Neutrophil (primary cell): ENCODE measurements at regions not wholly inside any gene's neighbourhood (a gene's known extent, or its start where the extent isn't known, plus 50 kb on each side); places are given as distances from the start of the nearest gene placed in this dataset.

Experiments used
- H3K27ac ChIP-seq: fragments of 200-600 bp; sonication (generic); 2 replicates; pipeline ENCODE4 v1.5.1; 2016; ENCODE audit warnings: mild to moderate bottlenecking, moderate library complexity
- H3K27me3 ChIP-seq: fragments of 200-600 bp; sonication (generic); 2 replicates; pipeline ENCODE4 v1.6.0; 2016; ENCODE audit warnings: mild to moderate bottlenecking
- H3K36me3 ChIP-seq: fragments of 200-600 bp; sonication (generic); 2 replicates; pipeline ENCODE4 v1.5.1; 2017
- H3K4me1 ChIP-seq, 2 experiments: fragments of 200-600 bp in 1 of 2; sonication (generic) in 1 of 2; 1 replicate in 1 of 2; 2 replicates in 1 of 2; pipeline versions ENCODE4 v1.5.1 to v1.6.1; 2013 to 2016; ENCODE audit warnings: low read depth in 1 of 2, low read length in 1 of 2, mild to moderate bottlenecking in 1 of 2, moderate library complexity in 1 of 2; ENCODE audit not compliant: control insufficient read depth in 1 of 2, insufficient read depth in 1 of 2
- H3K4me3 ChIP-seq, 2 experiments: fragments of 200-600 bp in 1 of 2; sonication (generic) in 1 of 2; 1 replicate in 1 of 2; 2 replicates in 1 of 2; pipeline ENCODE4 v1.5.1; 2013 to 2016; ENCODE audit warnings: low read depth in 1 of 2, low read length in 1 of 2, mild to moderate bottlenecking in 1 of 2, moderate library complexity in 1 of 2
- H3K9me3 ChIP-seq: fragments of 200-600 bp; sonication (generic); 2 replicates; pipeline ENCODE4 v1.5.1; 2016
- CTCF ChIP-seq: fragments of 200-600 bp; sonication (generic); IDR thresholded peaks from 2 replicates; pipeline ENCODE4 v1.5.1; 2016; ENCODE audit warnings: antibody characterized with exemption

GRCh38 chr14:100446572-100446971 is 123.4 kb downstream of the SLC25A47 start:
- peaks cover 22 to 23% of the 10 kb centered on the region in 2 experiments for H3K4me1 ChIP-seq
- no peak for TF ChIP-seq CTCF
- H3K27me3 ChIP-seq: no peaks in the 10 kb centered on the region
- H3K36me3 ChIP-seq: no peaks in the 10 kb centered on the region
- H3K9me3 ChIP-seq: no peaks in the 10 kb centered on the region
- H3K27ac ChIP-seq: no peak overlapping the region
- H3K4me3 ChIP-seq: no peak overlapping the region

GRCh38 chr14:100448376-100448775 is 125.2 kb downstream of the SLC25A47 start:
- Histone ChIP-seq H3K4me1 (peaks cover 22 to 23% of the 10 kb centered on the region in 2 experiments), H3K27ac (peak overlapping the region; percentile 64), H3K9me3 (no peaks in the 10 kb centered on the region), H3K27me3 (no peaks in the 10 kb centered on the region), H3K36me3 (no peaks in the 10 kb centered on the region), H3K4me3 (no peak overlapping the region)
- no peak for TF ChIP-seq CTCF

- peak overlapping the region; percentile 64 for H3K27ac ChIP-seq
- H3K9me3 ChIP-seq: no peaks in the 10 kb centered on the region
- H3K36me3 ChIP-seq: no peaks in the 10 kb centered on the region
- H3K4me3 ChIP-seq: no peak overlapping the region
- H3K4me1 ChIP-seq: peaks cover 22 to 23% of the 10 kb centered on the region in 2 experiments
- no peak for TF ChIP-seq CTCF
- no peaks in the 10 kb centered on the region for H3K27me3 ChIP-seq
Observed at GRCh38 chr14:100449225-100449987, 126.3 kb downstream of the SLC25A47 start.

GRCh38 chr14:100450049-100450448 is 126.9 kb downstream of the SLC25A47 start:
- Histone ChIP-seq H3K4me1 (peaks cover 22 to 23% of the 10 kb centered on the region in 2 experiments), H3K27me3 (no peaks in the 10 kb centered on the region), H3K4me3 (no peak overlapping the region), H3K27ac (no peak overlapping the region), H3K36me3 (no peaks in the 10 kb centered on the region), H3K9me3 (no peaks in the 10 kb centered on the region)
- no peak for TF ChIP-seq CTCF

- Histone ChIP-seq H3K27ac (no peak overlapping the region), H3K36me3 (no peaks in the 10 kb centered on the region), H3K4me3 (no peak overlapping the region), H3K4me1 (peaks cover 22 to 23% of the 10 kb centered on the region in 2 experiments), H3K27me3 (no peaks in the 10 kb centered on the region), H3K9me3 (no peaks in the 10 kb centered on the region)
- no peak for TF ChIP-seq CTCF
Observed at GRCh38 chr14:100450736-100451135, 127.6 kb downstream of the SLC25A47 start.
